ENCODE measurements at regions not wholly inside any gene's neighbourhood (a gene's known extent, or its start where the extent isn't known, plus 50 kb on each side); places are given as distances from the start of the nearest gene placed in this dataset.

DNA sequence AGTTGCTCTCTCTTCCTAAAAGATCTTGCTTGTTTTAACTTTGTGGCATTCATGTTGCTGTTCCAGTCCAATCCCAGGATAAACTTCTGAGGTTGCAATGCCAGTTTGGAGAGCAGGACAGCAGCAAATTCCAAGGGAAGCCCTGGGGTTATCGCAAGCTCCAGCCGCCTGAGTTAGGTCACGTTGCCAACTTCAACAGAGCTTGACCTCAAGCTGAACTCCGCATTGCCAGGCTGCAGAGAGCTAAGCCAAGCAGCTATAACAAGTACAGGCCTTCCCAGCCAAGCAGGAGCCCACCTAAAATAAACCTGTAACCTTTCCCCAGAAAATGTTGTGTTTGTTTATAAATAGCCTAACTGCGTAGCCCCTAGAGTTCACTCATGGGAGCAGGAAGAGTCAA lies 138.9 kb upstream of the LYZL1 start:
- Histone ChIP-seq H3K36me3 (ENCODE audit: control insufficient read depth, insufficient read depth, low read length) (no peaks in the 10 kb centered on the region), H3K9me3 (replicated peaks; ENCODE audit: control insufficient read depth, insufficient read depth, low read depth, low read length) (no peaks in the 10 kb centered on the region), H3K9me1 (ENCODE audit: control insufficient read depth, insufficient read depth, low read length) (no peaks in the 10 kb centered on the region), H3K4me1 (replicated peaks in 1 of 2; ENCODE audit: control insufficient read depth in 2 of 2, insufficient read depth in 2 of 2, low read length in 2 of 2) (no peaks in the 10 kb centered on the region), H3K9ac (ENCODE audit: insufficient read depth in 1 of 2, low read depth in 2 of 2, low read length in 2 of 2) (no peak overlapping the region), H3K79me2 (ENCODE audit: control insufficient read depth, insufficient read depth, low read length) (no peaks in the 10 kb centered on the region), H3K27ac (ENCODE audit: extremely low read depth, low read depth, low read length) (no peak overlapping the region), H2AFZ (ENCODE audit: low read depth, low read length) (no peak overlapping the region), H3K4me3 (no peak overlapping the region), H4K20me1 (replicated peaks; ENCODE audit: control insufficient read depth, insufficient read depth, low read length) (no peaks in the 10 kb centered on the region), H3K27me3 (ENCODE audit: control insufficient read depth in 2 of 2, insufficient read depth in 2 of 2, low read length in 2 of 2) (peaks cover 9 to 19% of the 10 kb centered on the region in 2 experiments), H3K4me2 (ENCODE audit: insufficient read depth, low read length) (no peak overlapping the region)
- TF ChIP-seq ZNF277 (CRISPR knock-in tag; IDR thresholded peaks at IDR 0.05; ENCODE audit: borderline replicate concordance) = no peak
- TF ChIP-seq NBN (IDR thresholded peaks at IDR 0.05; ENCODE audit: low read depth) = no peak
- POLR2A ChIA-PET = interaction anchor here (1.0 kb wide), 1 partner anchor 27 kb away, joined by 3 read pairs; no protein-coding TSS in a partner anchor
- CTCF ChIA-PET (ENCODE audit: low intra/inter-chr PET ratio) = no interaction called here
- no peak for DNase-seq (ENCODE audit: extremely low read depth in 1 of 4, low spot score in 3 of 4)
- in situ Hi-C loops (cut with MboI) = no loop called here
- WGBS (ENCODE audit: insufficient coverage, low coverage, missing lambda C conversion rate) = 14% methylated on average over 5 of the region's 5 CpGs
- no peak for FAIRE-seq
- no TSS peak for BruUV-seq (replicated peaks)
- intact Hi-C loops (cut with micrococcal nuclease) = no loop called here
- ATAC-seq = no peak

- Histone ChIP-seq H3K79me2 (ENCODE audit: control insufficient read depth, insufficient read depth, low read length) (no peaks in the 10 kb centered on the region), H4K20me1 (replicated peaks; ENCODE audit: control insufficient read depth, insufficient read depth, low read length) (no peaks in the 10 kb centered on the region), H3K9ac (ENCODE audit: insufficient read depth in 1 of 2, low read depth in 2 of 2, low read length in 2 of 2) (no peak overlapping the region), H3K36me3 (ENCODE audit: control insufficient read depth, insufficient read depth, low read length) (no peaks in the 10 kb centered on the region), H3K27me3 (ENCODE audit: control insufficient read depth in 2 of 2, insufficient read depth in 2 of 2, low read length in 2 of 2) (peaks cover 12 to 15% of the 10 kb centered on the region in 2 experiments), H3K9me3 (replicated peaks; ENCODE audit: control insufficient read depth, insufficient read depth, low read depth, low read length) (no peaks in the 10 kb centered on the region), H3K4me3 (no peak overlapping the region), H3K4me2 (ENCODE audit: insufficient read depth, low read length) (no peak overlapping the region), H2AFZ (ENCODE audit: low read depth, low read length) (no peak overlapping the region), H3K9me1 (ENCODE audit: control insufficient read depth, insufficient read depth, low read length) (no peaks in the 10 kb centered on the region), H3K4me1 (replicated peaks in 1 of 2; ENCODE audit: control insufficient read depth in 2 of 2, insufficient read depth in 2 of 2, low read length in 2 of 2) (no peaks in the 10 kb centered on the region), H3K27ac (ENCODE audit: extremely low read depth, low read depth, low read length) (no peak overlapping the region)
- POLR2A ChIA-PET = interaction anchor here (1.0 kb wide), 1 partner anchor 26 kb away, joined by 3 read pairs; no protein-coding TSS in a partner anchor
- FAIRE-seq = no peak
- BruUV-seq (replicated peaks) = no TSS peak
- no peak for DNase-seq (ENCODE audit: extremely low read depth in 1 of 4, low spot score in 3 of 4)
- CTCF ChIA-PET (ENCODE audit: low intra/inter-chr PET ratio) = no interaction called here
- ATAC-seq = no peak
- in situ Hi-C loops (cut with MboI) (no loop called here), intact Hi-C loops (cut with micrococcal nuclease) (no loop called here)
- 0% methylated on average over 1 of the region's 1 CpG for WGBS (ENCODE audit: insufficient coverage, low coverage, missing lambda C conversion rate)
- TF ChIP-seq PHB2 (IDR thresholded peaks at IDR 0.05; ENCODE audit: low read depth) (no peak), NR3C1 (CRISPR knock-in tag; IDR thresholded peaks at IDR 0.05) (no peak), GTF2A2 (tag; IDR thresholded peaks at IDR 0.05) (no peak), TCF7L2 (IDR thresholded peaks at IDR 0.05; ENCODE audit: low read depth, low read length) (no peak), FOXK1 (CRISPR knock-in tag; IDR thresholded peaks at IDR 0.05; ENCODE audit: borderline replicate concordance) (no peak), PML (IDR thresholded peaks at IDR 0.05; ENCODE audit: low read length) (no peak)
Measured at GRCh38 chr10:29151005-29151404, 137.9 kb upstream of the LYZL1 start.
